Liver (tissue), 8 donors: ENCODE measurements at regions not wholly inside any gene's neighbourhood (a gene's known extent, or its start where the extent isn't known, plus 50 kb on each side); places are given as distances from the start of the nearest gene placed in this dataset.

ENCODE experiments used
- DNase-seq: peaks from one replicate; pipeline ENCODE4 v3.0.0-alpha.2; 2017; ENCODE audit warnings: low spot score
- H3K27ac ChIP-seq, 2 donors: one replicate each; pipeline ENCODE4 v1.7.0; 2013; ENCODE audit warnings: inconsistent platforms in 2 of 2, low read length in 2 of 2, control low read depth in 1 of 2, low read depth in 1 of 2, mild to moderate bottlenecking in 1 of 2
- H3K27me3 ChIP-seq, 4 donors: one replicate each; pipeline versions ENCODE4 v1.6.1 to v1.7.0; 2013; ENCODE audit warnings: low read length in 3 of 4, inconsistent platforms in 1 of 4, mild to moderate bottlenecking in 1 of 4, moderate library complexity in 1 of 4; ENCODE audit not compliant: control insufficient read depth in 4 of 4, insufficient read depth in 4 of 4
- H3K36me3 ChIP-seq, 4 donors: one replicate each; pipeline versions ENCODE4 v1.6.1 to v1.7.0; 2013; ENCODE audit warnings: low read length in 3 of 4, mild to moderate bottlenecking in 3 of 4, low read depth in 1 of 4, moderate library complexity in 1 of 4; ENCODE audit not compliant: control insufficient read depth in 4 of 4, insufficient read depth in 3 of 4
- H3K4me1 ChIP-seq, 4 donors: one replicate each; pipeline versions ENCODE4 v1.6.1 to v1.7.0; 2013; ENCODE audit warnings: low read length in 3 of 4, mild to moderate bottlenecking in 3 of 4, moderate library complexity in 1 of 4; ENCODE audit not compliant: control insufficient read depth in 4 of 4, insufficient read depth in 4 of 4
- H3K4me3 ChIP-seq, 3 donors: one replicate each; pipeline versions ENCODE4 v1.6.1 to v1.7.0; 2013; ENCODE audit warnings: low read length in 3 of 3, control low read depth in 1 of 3, low read depth in 1 of 3, mild to moderate bottlenecking in 1 of 3
- H3K9ac ChIP-seq, 2 donors: one replicate each; pipeline ENCODE4 v1.7.0; 2013; ENCODE audit warnings: low read length in 2 of 2, mild to moderate bottlenecking in 2 of 2, moderate library complexity in 2 of 2, control low read depth in 1 of 2, low read depth in 1 of 2
- H3K9me3 ChIP-seq, 4 donors: one replicate each; pipeline versions ENCODE4 v1.6.1 to v1.7.0; 2013; ENCODE audit warnings: low read length in 3 of 4; ENCODE audit not compliant: control insufficient read depth in 4 of 4
- ATF3 ChIP-seq: IDR thresholded peaks from 2 replicates; pipeline ENCODE4 v1.6.1; 2016; ENCODE audit warnings: antibody characterized with exemption
- CTCF ChIP-seq: fragments of 150-350 bp; IDR thresholded peaks from 2 replicates; pipeline ENCODE4 v1.5.1; 2017; ENCODE audit warnings: improper control_type of control experiment, low read depth, low read length; ENCODE audit not compliant: missing input control
- EGR1 ChIP-seq, 2 donors: IDR thresholded peaks; 2 replicates each; pipeline ENCODE4 v1.6.1; 2016 to 2018; ENCODE audit warnings: antibody characterized with exemption in 2 of 2, low read depth in 2 of 2
- FOXA2 ChIP-seq: IDR thresholded peaks from 2 replicates; pipeline ENCODE4 v1.6.1; 2016; ENCODE audit warnings: antibody characterized with exemption
- GABPA ChIP-seq, 2 donors: IDR thresholded peaks in 1 of 2; conservative IDR thresholded peaks in 1 of 2; 2 replicates each; pipeline ENCODE4 v1.6.1; 2016; ENCODE audit warnings: antibody characterized with exemption in 2 of 2, mild to moderate bottlenecking in 1 of 2, moderate library complexity in 1 of 2
- HNF4G ChIP-seq: IDR thresholded peaks from 2 replicates; pipeline ENCODE4 v1.6.1; 2016; ENCODE audit warnings: antibody characterized with exemption
- JUND ChIP-seq, 2 donors: IDR thresholded peaks; 2 replicates each; pipeline ENCODE4 v1.6.1; 2016; ENCODE audit warnings: antibody characterized with exemption in 2 of 2
- MAX ChIP-seq: IDR thresholded peaks from 2 replicates; pipeline ENCODE4 v1.6.1; 2016; ENCODE audit warnings: antibody characterized with exemption
- NR2F2 ChIP-seq: IDR thresholded peaks from 2 replicates; pipeline ENCODE4 v1.6.1; 2016; ENCODE audit warnings: antibody characterized with exemption
- RAD21 ChIP-seq, 2 donors: IDR thresholded peaks; 2 replicates each; pipeline ENCODE4 v1.6.1; 2016; ENCODE audit warnings: antibody characterized with exemption in 2 of 2, mild to moderate bottlenecking in 2 of 2
- SP1 ChIP-seq: IDR thresholded peaks from 2 replicates; pipeline ENCODE4 v1.6.1; 2018; ENCODE audit warnings: antibody characterized with exemption, mild to moderate bottlenecking
- TAF1 ChIP-seq: conservative IDR thresholded peaks from 2 replicates; pipeline ENCODE4 v1.6.1; 2016; ENCODE audit warnings: antibody characterized with exemption, mild to moderate bottlenecking
- YY1 ChIP-seq: IDR thresholded peaks from 2 replicates; pipeline ENCODE4 v1.6.1; 2016; ENCODE audit warnings: antibody characterized with exemption, mild to moderate bottlenecking
- ZBTB33 ChIP-seq: IDR thresholded peaks from 2 replicates; pipeline ENCODE4 v1.6.1; 2016; ENCODE audit warnings: antibody characterized with exemption
- WGBS: extraction: QIAGEN DNeasy Blood & Tissue Kit; methylation state at CpG from one replicate; pipeline ENCODE4 v1.1.7; 2013; 5-methylcytosine and 5-hydroxymethylcytosine counted together
- TF ChIP-seq, protein P1 (sequence below): IDR thresholded peaks from 2 replicates; pipeline ENCODE4 v1.6.1; 2016; ENCODE audit warnings: antibody characterized with exemption, mild to moderate bottlenecking
- donor health status: healthy.
- donor health status: healthy.
- donor health status: healthy.
- donor health status: healthy.
- donor health status: healthy.

DNA sequence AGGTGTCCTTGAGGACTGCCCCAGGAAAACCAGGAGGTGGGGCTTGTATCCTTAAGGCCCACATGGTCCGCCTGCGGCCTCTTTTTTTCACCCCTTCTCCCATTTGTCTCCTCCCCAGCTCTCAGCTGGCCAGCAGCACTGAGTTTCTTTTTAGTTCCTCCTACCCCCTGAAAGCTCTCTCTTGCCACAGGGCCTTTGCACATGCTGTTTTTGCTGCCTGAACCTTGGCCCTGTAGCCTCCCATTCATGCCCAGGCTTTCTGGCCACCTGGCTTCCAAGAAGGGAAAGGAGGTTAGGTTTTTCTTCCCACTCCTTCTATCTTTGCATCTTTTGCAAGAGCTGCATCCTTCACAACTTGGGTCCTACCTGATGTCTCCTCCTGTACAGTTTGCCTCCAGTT, 358.1 kb downstream of the VRK1 start:
- no peak overlapping the region for H3K4me3 ChIP-seq
- no peaks in the 10 kb centered on the region for H3K27me3 ChIP-seq
- no peak for DNase-seq
- TF ChIP-seq RAD21 (IDR thresholded peaks at IDR 0.05) (no peak), NR2F2 (no peak), TAF1 (no peak), GABPA (IDR thresholded peaks at IDR 0.05 in 1 of 2, conservative IDR thresholded peaks at IDR 0.05 in 1 of 2) (no peak), EGR1 (IDR thresholded peaks at IDR 0.05; ENCODE audit: low read depth in 2 of 2) (no peak), YY1 (no peak)
- H3K4me1 ChIP-seq: no peaks in the 10 kb centered on the region
- no peak overlapping the region for H3K9ac ChIP-seq
- no peak overlapping the region for H3K27ac ChIP-seq
- no peaks in the 10 kb centered on the region for H3K36me3 ChIP-seq
- H3K9me3 ChIP-seq: no peaks in the 10 kb centered on the region
- WGBS: 85% methylated on average over 2 of the region's 2 CpGs

DNA sequence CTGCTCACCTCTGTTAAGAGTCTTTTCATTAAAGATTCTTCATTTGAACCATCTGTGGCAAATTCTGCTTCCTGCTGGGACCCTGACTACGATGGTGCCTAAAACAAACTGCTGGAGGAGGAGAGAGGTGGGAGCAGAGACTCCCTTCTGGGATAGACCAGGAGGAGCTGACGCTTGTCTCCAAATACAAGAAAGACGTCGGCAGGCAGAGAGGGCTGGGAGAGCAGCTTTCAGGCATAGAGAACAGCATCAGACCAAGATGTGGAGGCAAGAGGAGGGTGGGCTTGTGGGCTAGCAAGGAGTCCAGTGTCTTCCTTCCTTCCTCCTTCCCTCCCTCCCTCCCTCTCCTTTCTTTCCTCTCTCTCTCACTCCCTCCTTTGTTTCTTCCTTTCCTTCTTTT, 358.6 kb downstream of the VRK1 start:
- WGBS: 56% methylated on average over 4 of the region's 4 CpGs

More for the DNA sequence above, 358.6 kb downstream of the VRK1 start:
- no peak overlapping the region for H3K9ac ChIP-seq
- no peak overlapping the region for H3K4me3 ChIP-seq
- TF ChIP-seq, protein P1, sequence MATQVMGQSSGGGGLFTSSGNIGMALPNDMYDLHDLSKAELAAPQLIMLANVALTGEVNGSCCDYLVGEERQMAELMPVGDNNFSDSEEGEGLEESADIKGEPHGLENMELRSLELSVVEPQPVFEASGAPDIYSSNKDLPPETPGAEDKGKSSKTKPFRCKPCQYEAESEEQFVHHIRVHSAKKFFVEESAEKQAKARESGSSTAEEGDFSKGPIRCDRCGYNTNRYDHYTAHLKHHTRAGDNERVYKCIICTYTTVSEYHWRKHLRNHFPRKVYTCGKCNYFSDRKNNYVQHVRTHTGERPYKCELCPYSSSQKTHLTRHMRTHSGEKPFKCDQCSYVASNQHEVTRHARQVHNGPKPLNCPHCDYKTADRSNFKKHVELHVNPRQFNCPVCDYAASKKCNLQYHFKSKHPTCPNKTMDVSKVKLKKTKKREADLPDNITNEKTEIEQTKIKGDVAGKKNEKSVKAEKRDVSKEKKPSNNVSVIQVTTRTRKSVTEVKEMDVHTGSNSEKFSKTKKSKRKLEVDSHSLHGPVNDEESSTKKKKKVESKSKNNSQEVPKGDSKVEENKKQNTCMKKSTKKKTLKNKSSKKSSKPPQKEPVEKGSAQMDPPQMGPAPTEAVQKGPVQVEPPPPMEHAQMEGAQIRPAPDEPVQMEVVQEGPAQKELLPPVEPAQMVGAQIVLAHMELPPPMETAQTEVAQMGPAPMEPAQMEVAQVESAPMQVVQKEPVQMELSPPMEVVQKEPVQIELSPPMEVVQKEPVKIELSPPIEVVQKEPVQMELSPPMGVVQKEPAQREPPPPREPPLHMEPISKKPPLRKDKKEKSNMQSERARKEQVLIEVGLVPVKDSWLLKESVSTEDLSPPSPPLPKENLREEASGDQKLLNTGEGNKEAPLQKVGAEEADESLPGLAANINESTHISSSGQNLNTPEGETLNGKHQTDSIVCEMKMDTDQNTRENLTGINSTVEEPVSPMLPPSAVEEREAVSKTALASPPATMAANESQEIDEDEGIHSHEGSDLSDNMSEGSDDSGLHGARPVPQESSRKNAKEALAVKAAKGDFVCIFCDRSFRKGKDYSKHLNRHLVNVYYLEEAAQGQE: no peak
- TF ChIP-seq EGR1 (IDR thresholded peaks at IDR 0.05; ENCODE audit: low read depth in 2 of 2) (no peak), FOXA2 (no peak), HNF4G (no peak), RAD21 (IDR thresholded peaks at IDR 0.05) (no peak), MAX (no peak), SP1 (no peak), NR2F2 (no peak), ATF3 (no peak), CTCF (no peak), ZBTB33 (no peak), TAF1 (no peak), JUND (IDR thresholded peaks at IDR 0.05) (no peak)
- DNase-seq: no peak
- H3K4me1 ChIP-seq: no peaks in the 10 kb centered on the region
- no peaks in the 10 kb centered on the region for H3K9me3 ChIP-seq
- H3K27me3 ChIP-seq: no peaks in the 10 kb centered on the region
- no peaks in the 10 kb centered on the region for H3K36me3 ChIP-seq
- no peak overlapping the region for H3K27ac ChIP-seq
